Lung (tissue), 11 donors: ENCODE measurements at regions not wholly inside any gene's neighbourhood (a gene's known extent, or its start where the extent isn't known, plus 50 kb on each side); places are given as distances from the start of the nearest gene placed in this dataset.

Source experiments
- ATAC-seq: fragments of 200-7000 bp; cut with Tn5 transposase; one replicate; pipeline ENCODE4 v1.9.1; 2020; ENCODE audit warnings: moderate number of reproducible peaks; ENCODE audit not compliant: insufficient read depth, low FRiP score
- DNase-seq, 3 donors: peaks; one replicate each; pipeline ENCODE4 v3.0.0-alpha.2; 2013 to 2017
- H3K27ac ChIP-seq, 2 donors: one replicate each; pipeline ENCODE4 v1.5.1; 2013; ENCODE audit warnings: mild to moderate bottlenecking in 2 of 2, moderate library complexity in 2 of 2, control low read depth in 1 of 2, inconsistent platforms in 1 of 2, low read depth in 1 of 2, low read length in 1 of 2
- H3K27me3 ChIP-seq, 3 donors: one replicate each; pipeline ENCODE4 v1.5.1; 2013; ENCODE audit warnings: low read length in 2 of 3; ENCODE audit not compliant: control insufficient read depth in 3 of 3, insufficient read depth in 3 of 3
- H3K36me3 ChIP-seq, 4 donors: one replicate each; pipeline ENCODE4 v1.5.1; 2013; ENCODE audit warnings: low read length in 4 of 4, mild to moderate bottlenecking in 1 of 4, moderate library complexity in 1 of 4; ENCODE audit not compliant: control insufficient read depth in 4 of 4, insufficient read depth in 4 of 4
- H3K4me1 ChIP-seq, 5 donors: one replicate each; pipeline ENCODE4 v1.5.1; 2013; ENCODE audit warnings: low read length in 5 of 5, mild to moderate bottlenecking in 2 of 5, moderate library complexity in 1 of 5; ENCODE audit not compliant: control insufficient read depth in 5 of 5, insufficient read depth in 5 of 5
- H3K4me3 ChIP-seq: one replicate; pipeline ENCODE4 v1.5.1; 2013; ENCODE audit warnings: mild to moderate bottlenecking, control low read depth, moderate library complexity
- H3K9ac ChIP-seq, 2 donors: one replicate each; pipeline ENCODE4 v1.5.1; 2013; ENCODE audit warnings: low read length in 2 of 2, control low read depth in 1 of 2; ENCODE audit not compliant: insufficient read depth in 1 of 2
- H3K9me3 ChIP-seq, 4 donors: one replicate each; pipeline ENCODE4 v1.5.1; 2013; ENCODE audit warnings: low read length in 3 of 4, mild to moderate bottlenecking in 1 of 4, moderate library complexity in 1 of 4; ENCODE audit not compliant: control insufficient read depth in 4 of 4, insufficient read depth in 3 of 4
- WGBS, 2 donors: extraction: QIAGEN DNeasy Blood & Tissue Kit; methylation state at CpG; one replicate each; pipeline ENCODE4 v1.1.7; 2013; 5-methylcytosine and 5-hydroxymethylcytosine counted together
- TF ChIP-seq, protein P1 (sequence below): IDR thresholded peaks from 2 replicates; pipeline ENCODE4 v1.5.1; 2012; ENCODE audit warnings: mild to moderate bottlenecking; ENCODE audit errors: control extremely low read depth, extremely low read depth
- donor health status: control.
- donor health status: control.
- donor health status: Bipolar disorder and iron deficiency.
- donor health status: healthy.
- donor health status: DM: yes; HTN: yes; CAD: no.

- no peaks in the 10 kb centered on the region for H3K36me3 ChIP-seq
- 28 to 32% methylated on average over 6 of the region's 6 CpGs for WGBS, 2 donors
- TF ChIP-seq, protein P1, sequence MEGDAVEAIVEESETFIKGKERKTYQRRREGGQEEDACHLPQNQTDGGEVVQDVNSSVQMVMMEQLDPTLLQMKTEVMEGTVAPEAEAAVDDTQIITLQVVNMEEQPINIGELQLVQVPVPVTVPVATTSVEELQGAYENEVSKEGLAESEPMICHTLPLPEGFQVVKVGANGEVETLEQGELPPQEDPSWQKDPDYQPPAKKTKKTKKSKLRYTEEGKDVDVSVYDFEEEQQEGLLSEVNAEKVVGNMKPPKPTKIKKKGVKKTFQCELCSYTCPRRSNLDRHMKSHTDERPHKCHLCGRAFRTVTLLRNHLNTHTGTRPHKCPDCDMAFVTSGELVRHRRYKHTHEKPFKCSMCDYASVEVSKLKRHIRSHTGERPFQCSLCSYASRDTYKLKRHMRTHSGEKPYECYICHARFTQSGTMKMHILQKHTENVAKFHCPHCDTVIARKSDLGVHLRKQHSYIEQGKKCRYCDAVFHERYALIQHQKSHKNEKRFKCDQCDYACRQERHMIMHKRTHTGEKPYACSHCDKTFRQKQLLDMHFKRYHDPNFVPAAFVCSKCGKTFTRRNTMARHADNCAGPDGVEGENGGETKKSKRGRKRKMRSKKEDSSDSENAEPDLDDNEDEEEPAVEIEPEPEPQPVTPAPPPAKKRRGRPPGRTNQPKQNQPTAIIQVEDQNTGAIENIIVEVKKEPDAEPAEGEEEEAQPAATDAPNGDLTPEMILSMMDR = no peak
- no peaks in the 10 kb centered on the region for H3K27me3 ChIP-seq
- DNase-seq (peak in 2 of 3 donors; percentile 20 to 44), ATAC-seq (no peak)
- no peak overlapping the region for H3K27ac ChIP-seq
- no peak overlapping the region for H3K9ac ChIP-seq
- H3K4me3 ChIP-seq = no peak overlapping the region
- no peaks in the 10 kb centered on the region for H3K4me1 ChIP-seq
- peaks cover 0 to 3% (median 0%) of the 10 kb centered on the region in 4 donors for H3K9me3 ChIP-seq
Observed at GRCh38 chr20:11755071-11755841, 162.4 kb upstream of the BTBD3 start.

- H3K27ac ChIP-seq = no peak overlapping the region
- H3K9ac ChIP-seq = no peak overlapping the region
- no peaks in the 10 kb centered on the region for H3K4me1 ChIP-seq
- H3K27me3 ChIP-seq = no peaks in the 10 kb centered on the region
- DNase-seq = no peak
- 71 to 88% methylated on average over 4 of the region's 4 CpGs for WGBS, 2 donors
- no peak for ATAC-seq
- H3K36me3 ChIP-seq = no peaks in the 10 kb centered on the region
- H3K4me3 ChIP-seq = no peak overlapping the region
- TF ChIP-seq, protein P1 = no peak
- peaks cover 0 to 3% (median 0%) of the 10 kb centered on the region in 4 donors for H3K9me3 ChIP-seq
Observed at GRCh38 chr20:11761497-11761896, 156.2 kb upstream of the BTBD3 start.

- Histone ChIP-seq H3K27ac (no peak overlapping the region), H3K9ac (no peak overlapping the region), H3K36me3 (no peaks in the 10 kb centered on the region), H3K27me3 (no peaks in the 10 kb centered on the region), H3K9me3 (no peaks in the 10 kb centered on the region), H3K4me1 (no peaks in the 10 kb centered on the region), H3K4me3 (no peak overlapping the region)
- peak in 2 of 3 donors; percentile 15 to 50 for DNase-seq
- ATAC-seq = no peak
- 41 to 43% methylated on average over 6 of the region's 6 CpGs for WGBS, 2 donors
- TF ChIP-seq, protein P1 = no peak
Observed at GRCh38 chr20:11766961-11767360, 150.7 kb upstream of the BTBD3 start.
